ENCODE measurements at regions not wholly inside any gene's neighbourhood (a gene's known extent, or its start where the extent isn't known, plus 50 kb on each side); places are given as distances from the start of the nearest gene placed in this dataset.

DNA sequence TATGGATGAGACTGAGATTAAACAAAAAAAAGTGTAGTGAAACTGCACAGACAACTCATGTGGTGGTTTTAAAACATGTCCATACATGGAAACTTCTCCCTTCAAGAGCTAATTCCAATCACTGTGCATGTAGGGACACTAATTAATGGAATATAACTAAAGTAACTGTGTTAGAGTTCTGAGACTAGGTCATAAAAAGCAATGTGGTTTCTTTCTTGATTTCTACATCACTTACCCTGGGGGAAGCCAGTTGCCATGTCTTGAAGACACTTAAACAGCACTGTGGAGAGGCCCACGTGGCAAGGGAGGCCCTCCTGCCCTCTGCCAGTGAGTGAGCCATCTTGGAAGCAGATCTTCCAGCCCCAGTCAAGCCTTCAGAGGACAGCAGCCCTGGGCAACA is 118.2 kb upstream of the DST start:
- TF ChIP-seq CTCF (IDR thresholded peaks at IDR 0.05; ENCODE audit: low read length) (no peak), EZH2 (IDR thresholded peaks at IDR 0.05; ENCODE audit: borderline replicate concordance, low read length) (no peak)

Measured in OCI-LY1 (cell line).